Gastrocnemius medialis (tissue), 4 donors: ENCODE measurements at regions not wholly inside any gene's neighbourhood (a gene's known extent, or its start where the extent isn't known, plus 50 kb on each side); places are given as distances from the start of the nearest gene placed in this dataset.
A peak's percentile ranks its signal among the peaks of the same experiment; 100 is the strongest.

Experiments used
- ATAC-seq, 2 donors: fragments of 150-250 bp; one replicate each; pipeline ENCODE4 v1.9.1; 2016
- DNase-seq, 2 donors: peaks; one replicate each; pipeline ENCODE4 v3.0.0-alpha.2; 2019
- H3K27ac ChIP-seq, 4 donors: fragments of 200-600 bp; sonication (generic); 1 replicate in 1 of 4; 2 replicates in 3 of 4; pipeline ENCODE4 v1.5.1; 2016 to 2018; ENCODE audit warnings: mild to moderate bottlenecking in 2 of 4, moderate library complexity in 1 of 4
- H3K27me3 ChIP-seq, 3 donors: fragments of 200-600 bp; sonication (generic) in 2 of 3; 1 replicate in 1 of 3; 2 replicates in 2 of 3; pipeline versions ENCODE4 v1.5.1 to v1.6.0; 2016 to 2019; ENCODE audit warnings: mild to moderate bottlenecking in 1 of 3, moderate library complexity in 1 of 3
- H3K36me3 ChIP-seq, 2 donors: fragments of 200-600 bp; sonication (generic) in 1 of 2; one replicate each; pipeline ENCODE4 v1.5.1; 2017 to 2018
- H3K4me1 ChIP-seq, 2 donors: fragments of 200-600 bp; sonication (generic) in 1 of 2; one replicate each; pipeline ENCODE4 v1.5.1; 2016 to 2017; ENCODE audit warnings: mild to moderate bottlenecking in 2 of 2
- H3K4me3 ChIP-seq, 4 donors: fragments of 200-600 bp; sonication (generic) in 3 of 4; 1 replicate in 1 of 4; 2 replicates in 3 of 4; pipeline ENCODE4 v1.5.1; 2016 to 2019; ENCODE audit warnings: mild to moderate bottlenecking in 2 of 4
- H3K9me3 ChIP-seq, 3 donors: fragments of 200-600 bp; sonication (generic) in 2 of 3; 1 replicate in 1 of 3; 2 replicates in 2 of 3; pipeline ENCODE4 v1.5.1; 2016 to 2019
- CTCF ChIP-seq, 5 experiments: fragments of 450-650 bp in 3 of 5; fragments of 200-600 bp in 2 of 5; sonication (generic) in 2 of 5; IDR thresholded peaks in 4 of 5; conservative IDR thresholded peaks in 1 of 5; 1 replicate in 4 of 5; 2 replicates in 1 of 5; pipeline ENCODE4 v1.5.1; 2016 to 2019; ENCODE audit warnings: antibody characterized with exemption in 5 of 5, mild to moderate bottlenecking in 3 of 5, moderate library complexity in 3 of 5
- POLR2A ChIP-seq, 2 donors: fragments of 450-650 bp; IDR thresholded peaks; one replicate each; pipeline ENCODE4 v1.6.1; 2017; ENCODE audit warnings: antibody characterized with exemption in 2 of 2, mild to moderate bottlenecking in 2 of 2, moderate library complexity in 2 of 2
- in situ Hi-C, 4 donors: fragments of 200-750 bp; cut with MboI; loops; one replicate each; pipeline versions ENCODE4 v1.15.0 to v1.8.0; 2017; ENCODE audit warnings: low sequenced_read_pairs in 4 of 4
- intact Hi-C: fragments of 100-400 bp; cut with DNase I; formaldehyde crosslinking; loops from one replicate; pipeline ENCODE4 v1.15.1; 2023; ENCODE audit warnings: low total_unique reads

- Histone ChIP-seq H3K36me3 (no peaks in the 10 kb centered on the region), H3K27ac (no peak overlapping the region), H3K4me3 (peak overlapping the region in 3 of 4 donors; percentile 7 to 22 (median 12)), H3K27me3 (no peaks in the 10 kb centered on the region), H3K4me1 (no peaks in the 10 kb centered on the region), H3K9me3 (no peaks in the 10 kb centered on the region)
- DNase-seq, result no peak
- TF ChIP-seq POLR2A (IDR thresholded peaks at IDR 0.05) (no peak), CTCF (IDR thresholded peaks at IDR 0.05 in 4 of 5, conservative IDR thresholded peaks at IDR 0.05 in 1 of 5) (no peak)
- no peak for ATAC-seq
- in situ Hi-C loops, result no loop called here
- intact Hi-C loops, result no loop called here
These were observed 1193.8 kb downstream of the SLITRK1 start for GRCh38 chr13:82688400-82688994.

GRCh38 chr13:82687884-82688283, 1194.4 kb downstream of the SLITRK1 start:
- no peaks in the 10 kb centered on the region for H3K9me3 ChIP-seq
- in situ Hi-C loops, result no loop called here
- H3K4me1 ChIP-seq, result no peaks in the 10 kb centered on the region
- ATAC-seq (no peak), DNase-seq (no peak)
- no peak for TF ChIP-seq CTCF (IDR thresholded peaks at IDR 0.05 in 4 of 5, conservative IDR thresholded peaks at IDR 0.05 in 1 of 5)
- no peak for TF ChIP-seq POLR2A (IDR thresholded peaks at IDR 0.05)
- no peaks in the 10 kb centered on the region for H3K27me3 ChIP-seq
- intact Hi-C loops, result no loop called here
- peak overlapping the region in 1 of 4 donors; percentile 22 for H3K4me3 ChIP-seq
- no peaks in the 10 kb centered on the region for H3K36me3 ChIP-seq
- no peak overlapping the region for H3K27ac ChIP-seq

- no peaks in the 10 kb centered on the region for H3K27me3 ChIP-seq
- H3K27ac ChIP-seq, result no peak overlapping the region
- intact Hi-C loops, result no loop called here
- H3K4me3 ChIP-seq, result no peak overlapping the region
- H3K9me3 ChIP-seq, result no peaks in the 10 kb centered on the region
- TF ChIP-seq POLR2A (IDR thresholded peaks at IDR 0.05), result no peak
- TF ChIP-seq CTCF (IDR thresholded peaks at IDR 0.05 in 4 of 5, conservative IDR thresholded peaks at IDR 0.05 in 1 of 5), result no peak
- in situ Hi-C loops, result no loop called here
- no peaks in the 10 kb centered on the region for H3K4me1 ChIP-seq
- DNase-seq (no peak), ATAC-seq (no peak)
- H3K36me3 ChIP-seq, result no peaks in the 10 kb centered on the region
These were observed 1200.7 kb downstream of the SLITRK1 start for GRCh38 chr13:82681535-82681934.

GRCh38 chr13:82678052-82678451, 1204.2 kb downstream of the SLITRK1 start:
- no peak overlapping the region for H3K27ac ChIP-seq
- ATAC-seq (no peak), DNase-seq (no peak)
- no peaks in the 10 kb centered on the region for H3K27me3 ChIP-seq
- in situ Hi-C loops (no loop called here), intact Hi-C loops (no loop called here)
- H3K4me1 ChIP-seq, result no peaks in the 10 kb centered on the region
- H3K9me3 ChIP-seq, result no peaks in the 10 kb centered on the region
- no peaks in the 10 kb centered on the region for H3K36me3 ChIP-seq
- H3K4me3 ChIP-seq, result no peak overlapping the region
- TF ChIP-seq CTCF (IDR thresholded peaks at IDR 0.05 in 4 of 5, conservative IDR thresholded peaks at IDR 0.05 in 1 of 5) (no peak), POLR2A (IDR thresholded peaks at IDR 0.05) (no peak)

- H3K36me3 ChIP-seq, result no peaks in the 10 kb centered on the region
- no peak overlapping the region for H3K4me3 ChIP-seq
- in situ Hi-C loops, result no loop called here
- no peak overlapping the region for H3K27ac ChIP-seq
- no peak for ATAC-seq
- TF ChIP-seq POLR2A (IDR thresholded peaks at IDR 0.05) (no peak), CTCF (IDR thresholded peaks at IDR 0.05 in 4 of 5, conservative IDR thresholded peaks at IDR 0.05 in 1 of 5) (no peak)
- H3K4me1 ChIP-seq, result no peaks in the 10 kb centered on the region
- no peak for DNase-seq
- no peaks in the 10 kb centered on the region for H3K9me3 ChIP-seq
- no peaks in the 10 kb centered on the region for H3K27me3 ChIP-seq
- intact Hi-C loops, result no loop called here
These were observed 1207.2 kb downstream of the SLITRK1 start for GRCh38 chr13:82675024-82675423.
